Sigmoid colon (tissue), 6 donors: ENCODE measurements at regions not wholly inside any gene's neighbourhood (a gene's known extent, or its start where the extent isn't known, plus 50 kb on each side); places are given as distances from the start of the nearest gene placed in this dataset.

Source experiments
- DNase-seq: peaks from one replicate; pipeline ENCODE4 v3.0.0-alpha.2; 2019
- H3K27ac ChIP-seq, 4 donors: fragments of 200-600 bp; sonication (generic); one replicate each; pipeline ENCODE4 v1.5.1; 2016 to 2019; ENCODE audit warnings: mild to moderate bottlenecking in 1 of 4
- H3K27me3 ChIP-seq, 3 donors: fragments of 200-600 bp; sonication (generic); one replicate each; pipeline ENCODE4 v1.5.1; 2019; ENCODE audit warnings: mild to moderate bottlenecking in 1 of 3
- H3K36me3 ChIP-seq, 4 donors: fragments of 200-600 bp; sonication (generic); one replicate each; pipeline ENCODE4 v1.5.1; 2016 to 2019
- H3K4me1 ChIP-seq, 4 donors: fragments of 200-600 bp; sonication (generic); one replicate each; pipeline ENCODE4 v1.5.1; 2017 to 2019
- H3K4me3 ChIP-seq, 4 donors: fragments of 200-600 bp; sonication (generic); one replicate each; pipeline ENCODE4 v1.5.1; 2017 to 2019; ENCODE audit warnings: mild to moderate bottlenecking in 2 of 4, moderate library complexity in 1 of 4
- H3K9me3 ChIP-seq, 4 donors: fragments of 200-600 bp in 3 of 4; sonication (generic) in 3 of 4; one replicate each; pipeline versions ENCODE4 v1.5.1 to v1.6.1; 2013 to 2019
- EP300 ChIP-seq, 4 donors: sonication (generic); formaldehyde crosslinking; IDR thresholded peaks; one replicate each; pipeline ENCODE4 v1.6.1; 2017; ENCODE audit warnings: antibody characterized with exemption in 4 of 4
- POLR2A ChIP-seq, 2 donors: fragments of 450-650 bp; IDR thresholded peaks; one replicate each; pipeline ENCODE4 v1.6.1; 2016; ENCODE audit warnings: antibody characterized with exemption in 2 of 2, mild to moderate bottlenecking in 2 of 2, moderate library complexity in 2 of 2
- POLR2AphosphoS5 ChIP-seq, 4 donors: sonication (generic); formaldehyde crosslinking; IDR thresholded peaks; one replicate each; pipeline ENCODE4 v1.6.1; 2017; ENCODE audit warnings: antibody characterized with exemption in 4 of 4
- WGBS, 2 donors: extraction: QIAGEN DNeasy Blood & Tissue Kit; methylation state at CpG; one replicate each; pipeline ENCODE4 v1.1.7; 2013; 5-methylcytosine and 5-hydroxymethylcytosine counted together
- intact Hi-C: fragments of 100-400 bp; cut with DNase I; formaldehyde crosslinking; loops from one replicate; pipeline ENCODE4 v1.15.1; 2023
- TF ChIP-seq, protein P1 (sequence below), 4 experiments: fragments of 450-650 bp in 3 of 4; fragments of 200-600 bp in 1 of 4; IDR thresholded peaks; one replicate each; pipeline ENCODE4 v1.5.1; 2016 to 2019; ENCODE audit warnings: antibody characterized with exemption in 4 of 4, mild to moderate bottlenecking in 3 of 4, moderate library complexity in 2 of 4
- donor health status: healthy with polysubstance abuse.
- donor health status: healthy.

DNA sequence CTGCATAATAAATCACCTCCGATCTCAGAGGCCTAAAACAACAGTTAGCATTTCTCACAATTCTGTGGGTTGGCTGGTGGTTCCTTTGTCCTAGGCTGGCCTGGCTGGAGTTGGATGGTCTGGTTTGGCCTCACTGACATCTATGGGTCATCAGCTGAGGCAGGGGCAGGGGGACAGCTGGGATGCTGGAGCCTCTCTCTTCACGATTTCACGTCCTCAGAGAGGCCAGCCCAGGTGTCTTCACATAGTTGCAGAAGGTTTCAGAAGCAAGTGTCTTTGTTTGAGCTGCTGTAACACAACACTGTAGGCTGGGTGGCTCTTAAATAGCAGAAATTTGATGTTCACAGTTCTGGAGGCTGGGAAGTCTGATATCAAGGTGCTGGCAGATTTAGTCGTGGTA, 155.5 kb upstream of the CACNA1E start:
- H3K27ac ChIP-seq, result no peak overlapping the region
- TF ChIP-seq, protein P1, sequence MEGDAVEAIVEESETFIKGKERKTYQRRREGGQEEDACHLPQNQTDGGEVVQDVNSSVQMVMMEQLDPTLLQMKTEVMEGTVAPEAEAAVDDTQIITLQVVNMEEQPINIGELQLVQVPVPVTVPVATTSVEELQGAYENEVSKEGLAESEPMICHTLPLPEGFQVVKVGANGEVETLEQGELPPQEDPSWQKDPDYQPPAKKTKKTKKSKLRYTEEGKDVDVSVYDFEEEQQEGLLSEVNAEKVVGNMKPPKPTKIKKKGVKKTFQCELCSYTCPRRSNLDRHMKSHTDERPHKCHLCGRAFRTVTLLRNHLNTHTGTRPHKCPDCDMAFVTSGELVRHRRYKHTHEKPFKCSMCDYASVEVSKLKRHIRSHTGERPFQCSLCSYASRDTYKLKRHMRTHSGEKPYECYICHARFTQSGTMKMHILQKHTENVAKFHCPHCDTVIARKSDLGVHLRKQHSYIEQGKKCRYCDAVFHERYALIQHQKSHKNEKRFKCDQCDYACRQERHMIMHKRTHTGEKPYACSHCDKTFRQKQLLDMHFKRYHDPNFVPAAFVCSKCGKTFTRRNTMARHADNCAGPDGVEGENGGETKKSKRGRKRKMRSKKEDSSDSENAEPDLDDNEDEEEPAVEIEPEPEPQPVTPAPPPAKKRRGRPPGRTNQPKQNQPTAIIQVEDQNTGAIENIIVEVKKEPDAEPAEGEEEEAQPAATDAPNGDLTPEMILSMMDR (IDR thresholded peaks at IDR 0.05), result no peak
- TF ChIP-seq POLR2AphosphoS5 (IDR thresholded peaks at IDR 0.05), result no peak
- no peak for TF ChIP-seq EP300 (IDR thresholded peaks at IDR 0.05)
- no peak for TF ChIP-seq POLR2A (IDR thresholded peaks at IDR 0.05)
- intact Hi-C loops, result no loop called here
- 85 to 87% methylated on average over 4 of the region's 4 CpGs for WGBS, 2 donors
- peaks cover 0 to 8% (median 0%) of the 10 kb centered on the region in 3 donors for H3K27me3 ChIP-seq
- peaks cover 0 to 2% (median 0%) of the 10 kb centered on the region in 4 donors for H3K9me3 ChIP-seq
- DNase-seq, result no peak
- no peaks in the 10 kb centered on the region for H3K4me1 ChIP-seq
- H3K4me3 ChIP-seq, result no peak overlapping the region
- no peaks in the 10 kb centered on the region for H3K36me3 ChIP-seq

- Histone ChIP-seq H3K36me3 (no peaks in the 10 kb centered on the region), H3K27me3 (no peaks in the 10 kb centered on the region), H3K4me1 (no peaks in the 10 kb centered on the region), H3K27ac (no peak overlapping the region), H3K9me3 (peaks cover 0 to 4% (median 2%) of the 10 kb centered on the region in 4 donors), H3K4me3 (no peak overlapping the region)
- intact Hi-C loops, result no loop called here
- 90 to 93% methylated on average over 2 of the region's 2 CpGs for whole genome bisulfite sequencing, 2 donors
- TF ChIP-seq POLR2A (IDR thresholded peaks at IDR 0.05) (no peak), EP300 (IDR thresholded peaks at IDR 0.05) (no peak), POLR2AphosphoS5 (IDR thresholded peaks at IDR 0.05) (no peak)
- TF ChIP-seq, protein P1 (IDR thresholded peaks at IDR 0.05), result no peak
- DNase-seq, result no peak
Observed at GRCh38 chr1:181334724-181335123, 148.6 kb upstream of the CACNA1E start.

- intact Hi-C loops, result no loop called here
- DNase-seq, result no peak
- Histone ChIP-seq H3K27me3 (no peaks in the 10 kb centered on the region), H3K36me3 (no peaks in the 10 kb centered on the region), H3K9me3 (peaks cover 0 to 4% (median 2%) of the 10 kb centered on the region in 4 donors), H3K4me3 (no peak overlapping the region), H3K27ac (no peak overlapping the region), H3K4me1 (no peaks in the 10 kb centered on the region)
- no peak for TF ChIP-seq EP300 (IDR thresholded peaks at IDR 0.05)
- TF ChIP-seq, protein P1 (IDR thresholded peaks at IDR 0.05), result no peak
- no peak for TF ChIP-seq POLR2AphosphoS5 (IDR thresholded peaks at IDR 0.05)
- TF ChIP-seq POLR2A (IDR thresholded peaks at IDR 0.05), result no peak
- 82 to 84% methylated on average over 3 of the region's 3 CpGs for WGBS, 2 donors
Observed at GRCh38 chr1:181335631-181336030, 147.7 kb upstream of the CACNA1E start.

GRCh38 chr1:181341026-181341632, 142.2 kb upstream of the CACNA1E start:
- TF ChIP-seq POLR2A (IDR thresholded peaks at IDR 0.05) (no peak), EP300 (IDR thresholded peaks at IDR 0.05) (no peak), POLR2AphosphoS5 (IDR thresholded peaks at IDR 0.05) (no peak)
- TF ChIP-seq, protein P1 (IDR thresholded peaks at IDR 0.05), result no peak
- no peaks in the 10 kb centered on the region for H3K27me3 ChIP-seq
- no peak overlapping the region for H3K27ac ChIP-seq
- 67 to 76% methylated on average over 6 of the region's 6 CpGs for WGBS, 2 donors
- no peaks in the 10 kb centered on the region for H3K4me1 ChIP-seq
- H3K9me3 ChIP-seq, result peaks cover 0 to 2% (median 0%) of the 10 kb centered on the region in 4 donors
- intact Hi-C loops, result no loop called here
- H3K36me3 ChIP-seq, result no peaks in the 10 kb centered on the region
- DNase-seq, result no peak
- no peak overlapping the region for H3K4me3 ChIP-seq

DNA sequence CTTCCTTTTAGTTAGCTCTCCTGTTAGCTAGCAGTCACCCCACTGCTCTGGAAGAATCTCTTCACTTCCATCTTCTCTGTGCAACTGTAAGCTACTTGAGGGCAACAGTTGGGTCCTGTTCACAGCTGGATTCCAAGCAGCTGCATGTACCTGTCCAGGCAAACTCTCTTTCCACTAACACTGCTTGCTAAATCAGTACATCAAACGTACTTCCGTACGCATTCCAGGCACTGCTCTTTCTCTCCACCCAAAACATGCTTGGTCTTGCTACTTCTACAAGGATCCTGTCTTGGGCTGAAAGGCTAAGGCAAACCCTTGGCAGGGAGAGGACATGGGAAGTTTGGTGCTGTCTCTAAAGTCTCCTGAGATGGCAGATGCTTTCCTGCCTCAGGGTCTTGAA, 139.2 kb upstream of the CACNA1E start:
- Histone ChIP-seq H3K4me3 (no peak overlapping the region), H3K9me3 (no peaks in the 10 kb centered on the region), H3K27me3 (no peaks in the 10 kb centered on the region), H3K4me1 (no peaks in the 10 kb centered on the region), H3K36me3 (no peaks in the 10 kb centered on the region), H3K27ac (no peak overlapping the region)
- no peak for DNase-seq
- TF ChIP-seq, protein P1 (IDR thresholded peaks at IDR 0.05), result no peak
- no peak for TF ChIP-seq EP300 (IDR thresholded peaks at IDR 0.05)
- no peak for TF ChIP-seq POLR2A (IDR thresholded peaks at IDR 0.05)
- TF ChIP-seq POLR2AphosphoS5 (IDR thresholded peaks at IDR 0.05), result no peak
- intact Hi-C loops, result no loop called here
- 92% methylated on average over 3 of the region's 3 CpGs for WGBS, 2 donors
